22Rv1 (cell line): ENCODE measurements at regions not wholly inside any gene's neighbourhood (a gene's known extent, or its start where the extent isn't known, plus 50 kb on each side); places are given as distances from the start of the nearest gene placed in this dataset.

Experiments used
- H3K27ac ChIP-seq: fragments of 450-650 bp; 2 replicates; pipeline ENCODE4 v1.5.1; 2017
- CTCF ChIP-seq: fragments of 450-650 bp; IDR thresholded peaks from 2 replicates; pipeline ENCODE4 v1.5.1; 2017; ENCODE audit warnings: mild to moderate bottlenecking
- ZFX ChIP-seq: fragments of 450-650 bp; IDR thresholded peaks from 2 replicates; pipeline ENCODE4 v1.6.1; 2017; ENCODE audit warnings: antibody characterized with exemption, borderline replicate concordance

DNA sequence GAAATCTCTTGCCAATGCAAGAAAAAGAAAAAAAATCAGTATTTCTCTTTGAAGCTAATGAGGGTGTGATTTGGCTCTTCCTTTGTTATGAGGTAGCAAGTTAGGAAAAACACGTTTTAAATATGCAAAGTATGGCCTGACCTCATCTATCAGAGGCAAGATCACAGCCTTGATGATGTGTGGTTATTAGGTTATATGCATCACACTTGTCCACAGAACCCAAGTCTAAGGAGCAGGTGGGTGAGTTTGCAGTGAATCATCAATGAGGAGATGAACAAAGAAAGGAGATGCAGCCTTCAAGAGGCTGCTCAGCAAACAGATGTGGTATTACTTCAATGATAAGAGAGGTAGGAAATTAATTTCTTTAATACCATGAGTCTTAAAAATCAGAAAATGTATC, 594.8 kb upstream of the CDH5 start:
- TF ChIP-seq CTCF (no peak), ZFX (no peak)
- H3K27ac ChIP-seq: no peak overlapping the region

GRCh38 chr16:65770752-65771151, 595.7 kb upstream of the CDH5 start:
- no peak overlapping the region for H3K27ac ChIP-seq
- no peak for TF ChIP-seq ZFX

DNA sequence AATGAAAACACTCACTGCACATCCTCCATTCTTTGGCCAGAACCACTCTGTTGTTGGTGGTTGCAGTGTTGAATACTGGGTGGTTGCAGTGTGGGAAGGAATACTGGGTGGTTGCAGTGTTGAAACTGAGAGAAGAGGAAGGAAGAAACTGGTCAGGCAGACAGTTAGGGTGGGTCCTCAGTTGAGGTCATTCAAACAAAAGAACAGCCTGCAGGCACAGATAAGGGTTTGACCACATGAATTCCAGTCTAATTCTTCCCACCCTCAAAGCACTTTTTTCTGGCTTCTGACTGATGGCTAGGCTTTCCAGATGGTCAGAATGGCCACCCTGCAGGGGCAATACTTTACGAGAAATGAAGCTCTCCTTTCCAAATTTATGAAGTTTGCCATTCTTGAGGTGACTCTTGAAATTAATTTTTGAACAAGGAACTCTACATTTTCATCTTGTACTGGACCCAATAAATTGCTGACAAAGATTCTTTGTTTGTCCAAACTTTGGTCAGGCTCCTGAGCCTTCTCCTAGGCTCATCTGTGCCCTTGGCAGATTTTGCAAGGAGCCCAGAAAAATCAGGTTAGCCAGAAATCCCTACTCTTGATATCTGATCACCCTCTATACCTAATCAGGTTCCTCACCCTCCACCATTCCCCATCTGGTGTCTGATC, 596.6 kb upstream of the CDH5 start:
- TF ChIP-seq CTCF (no peak), ZFX (no peak)
- no peak overlapping the region for H3K27ac ChIP-seq

DNA sequence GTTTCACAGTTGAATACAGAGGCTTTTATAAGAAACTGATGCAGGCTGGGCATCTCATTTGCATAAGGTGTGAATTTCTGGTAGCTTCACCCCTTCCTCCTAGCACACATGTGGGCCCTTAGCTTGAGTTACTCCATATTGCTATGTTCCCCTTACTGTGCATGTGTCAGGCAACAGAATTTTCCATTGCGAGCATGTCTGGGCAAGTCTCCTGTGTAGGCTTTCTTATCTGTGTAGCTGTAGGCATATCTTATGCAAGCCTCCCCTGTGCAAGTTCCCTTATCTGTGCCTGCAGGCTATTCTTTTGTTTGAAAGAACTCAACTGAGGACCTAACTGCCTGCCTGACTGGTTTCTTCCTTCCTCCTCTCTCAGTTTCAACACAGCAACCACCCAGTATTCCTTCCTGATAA, 597.4 kb upstream of the CDH5 start:
- TF ChIP-seq CTCF: no peak
- no peak overlapping the region for H3K27ac ChIP-seq

GRCh38 chr16:65767125-65767524, 599.4 kb upstream of the CDH5 start:
- TF ChIP-seq ZFX (no peak), CTCF (no peak)

GRCh38 chr16:65763640-65764305, 602.7 kb upstream of the CDH5 start:
- no peak overlapping the region for H3K27ac ChIP-seq
- TF ChIP-seq CTCF: no peak
- TF ChIP-seq ZFX: no peak

More at GRCh38 chr16:65767125-65767524, 599.4 kb upstream of the CDH5 start:
- no peak overlapping the region for H3K27ac ChIP-seq

DNA sequence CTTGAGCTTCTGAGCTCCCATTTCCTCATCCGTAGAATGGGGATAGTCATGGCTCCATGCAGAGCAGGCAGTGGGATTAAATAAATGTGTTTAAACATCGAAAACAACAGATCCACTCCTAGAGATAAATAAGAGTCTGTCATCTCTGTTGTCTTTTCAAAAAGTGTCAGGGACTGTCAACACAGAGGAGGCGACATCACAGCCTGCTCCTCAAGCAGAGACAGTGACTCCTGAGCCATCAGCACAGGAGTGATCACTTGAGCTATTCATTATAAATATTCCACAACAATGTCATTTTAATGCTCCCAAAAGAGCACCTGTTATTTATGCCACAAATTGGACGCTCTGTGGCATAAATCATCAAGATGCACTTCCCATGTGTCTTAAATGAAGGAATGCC, 605.6 kb upstream of the CDH5 start:
- H3K27ac ChIP-seq: no peak overlapping the region
- TF ChIP-seq ZFX (no peak), CTCF (no peak)

DNA sequence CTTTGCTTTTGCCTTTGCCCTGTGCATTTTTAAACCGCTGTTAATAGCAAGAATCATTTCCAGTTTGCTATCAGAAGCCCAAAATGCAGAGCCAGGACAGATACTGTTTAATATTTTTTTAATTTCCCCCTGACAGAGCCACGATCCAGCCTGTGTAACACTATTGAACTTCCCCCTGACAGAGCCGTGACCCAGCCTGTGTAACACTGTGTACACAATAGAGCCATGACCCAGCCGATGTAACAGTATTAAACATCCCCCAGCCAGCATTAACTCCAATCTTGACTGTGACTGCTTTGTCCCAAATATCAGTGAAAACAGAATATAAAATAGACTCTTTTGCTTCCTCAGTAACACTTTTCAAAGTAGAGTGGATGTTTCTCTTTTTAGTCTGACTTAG, 607.9 kb upstream of the CDH5 start:
- H3K27ac ChIP-seq: no peak overlapping the region
- no peak for TF ChIP-seq CTCF
- no peak for TF ChIP-seq ZFX
